Skin of body (tissue), 1 donor: ENCODE measurements at regions not wholly inside any gene's neighbourhood (a gene's known extent, or its start where the extent isn't known, plus 50 kb on each side); places are given as distances from the start of the nearest gene placed in this dataset.

Experiments used
- DNase-seq: peaks from one replicate; lab custom pipeline; 2025; lab: John Stamatoyannopoulos, UW

DNA sequence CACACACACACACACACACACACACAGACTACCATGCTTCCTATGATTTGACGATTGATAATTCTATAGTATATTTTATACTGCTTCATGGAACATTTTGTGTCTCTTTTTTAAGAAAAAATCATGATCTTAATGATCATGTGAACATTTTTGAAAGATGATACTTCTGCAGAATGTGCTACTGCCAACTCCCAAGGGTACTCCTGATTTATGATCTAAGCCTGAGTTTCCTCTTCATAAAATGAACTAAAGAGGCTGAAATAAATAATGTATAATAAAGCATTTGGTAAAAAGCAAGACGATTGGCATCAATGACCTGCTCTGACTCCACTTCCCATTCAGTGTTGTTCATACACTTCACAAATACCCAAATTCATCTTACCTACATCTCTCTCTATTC lies 333.8 kb upstream of the RBMS3 start:
- DNase-seq = no peak

GRCh38 chr3:28947751-28948150 lies 333.1 kb upstream of the RBMS3 start:
- peak; percentile 10 for DNase-seq

DNA sequence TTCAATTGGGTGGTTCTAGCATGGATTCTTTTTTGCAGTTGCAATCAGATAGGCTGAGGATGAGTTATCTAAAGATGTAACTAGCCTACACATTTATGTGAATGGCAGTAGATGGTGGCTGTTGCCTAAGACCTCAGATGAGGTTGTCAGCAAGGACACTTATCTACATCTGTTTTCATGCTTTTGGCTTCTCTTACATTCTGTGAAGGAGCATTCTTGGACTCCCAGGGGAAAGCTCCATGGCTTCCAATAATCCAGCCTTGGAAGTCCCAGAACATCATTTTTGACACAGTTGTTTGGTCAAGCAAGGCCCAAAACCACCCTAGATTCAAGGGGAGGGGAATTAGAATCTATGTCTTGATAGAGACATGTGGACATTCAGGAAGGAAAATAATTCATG lies 332.2 kb upstream of the RBMS3 start:
- DNase-seq = no peak

- no peak for DNase-seq
Measured at GRCh38 chr3:28949580-28949979, 331.3 kb upstream of the RBMS3 start.

DNA sequence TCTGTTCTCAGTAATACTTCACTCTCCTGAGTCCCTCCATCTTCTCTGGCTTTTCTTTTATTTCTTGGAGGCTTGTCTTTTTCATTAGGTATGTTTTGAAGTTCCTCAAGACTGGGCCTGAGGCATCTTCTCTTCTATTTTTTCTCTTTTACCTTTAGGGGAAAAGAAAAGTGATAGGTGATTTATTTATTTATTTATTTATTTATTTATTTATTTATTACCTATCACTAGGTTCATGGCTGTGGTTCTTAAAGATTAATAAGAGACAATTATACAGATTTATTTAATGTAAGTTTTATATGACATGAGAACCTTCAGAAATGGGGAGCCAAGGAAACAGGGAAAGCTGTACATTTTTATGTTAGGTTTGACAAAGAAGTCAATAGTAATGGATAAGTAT lies 330.3 kb upstream of the RBMS3 start:
- DNase-seq = no peak

GRCh38 chr3:28951772-28952556 lies 328.9 kb upstream of the RBMS3 start:
- DNase-seq = no peak

DNA sequence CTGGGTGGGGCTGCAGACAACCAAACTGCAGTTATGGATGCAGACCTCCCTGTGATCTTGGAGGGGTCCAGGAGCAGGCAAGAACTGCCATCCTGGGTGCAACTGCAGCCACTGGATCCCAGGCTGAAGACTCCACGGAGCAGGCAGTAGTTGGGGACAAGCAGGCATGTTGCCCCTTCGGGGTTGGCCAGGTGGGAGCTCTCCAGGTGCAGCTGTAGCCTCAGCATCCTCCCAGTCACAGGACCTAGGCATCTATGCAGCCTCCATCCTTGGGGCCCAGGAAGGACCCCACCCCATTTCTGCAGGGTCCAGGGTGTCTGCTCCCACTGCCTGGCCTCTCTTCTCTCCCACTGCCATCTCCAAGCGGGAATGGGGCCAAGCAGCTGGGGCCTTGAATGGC lies 322.2 kb upstream of the RBMS3 start:
- DNase-seq = no peak

- DNase-seq = no peak
Measured at GRCh38 chr3:28971156-28971555, 309.7 kb upstream of the RBMS3 start.

DNA sequence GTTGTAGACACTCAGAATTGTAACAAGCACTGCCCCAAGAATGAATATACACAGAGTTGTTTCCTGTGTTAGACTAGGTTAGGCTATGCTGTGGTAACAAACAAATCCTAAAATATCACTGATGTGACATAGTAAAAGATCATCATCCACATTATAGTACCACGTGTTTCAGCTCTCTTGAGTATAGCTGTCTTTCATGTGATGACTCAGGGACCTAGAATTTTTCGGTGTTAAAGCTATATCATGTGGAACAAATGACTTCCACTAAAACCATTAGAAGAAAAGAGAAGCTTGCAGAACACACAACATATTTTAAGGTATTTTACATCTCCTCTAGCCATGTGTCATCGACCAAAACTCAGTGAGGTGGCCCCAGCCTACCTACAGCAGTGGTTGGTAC lies 307.9 kb upstream of the RBMS3 start:
- no peak for DNase-seq

- no peak for DNase-seq
Measured at GRCh38 chr3:28973609-28974008, 307.3 kb upstream of the RBMS3 start.

- no peak for DNase-seq
Measured at GRCh38 chr3:28978092-28978491, 302.8 kb upstream of the RBMS3 start.

DNA sequence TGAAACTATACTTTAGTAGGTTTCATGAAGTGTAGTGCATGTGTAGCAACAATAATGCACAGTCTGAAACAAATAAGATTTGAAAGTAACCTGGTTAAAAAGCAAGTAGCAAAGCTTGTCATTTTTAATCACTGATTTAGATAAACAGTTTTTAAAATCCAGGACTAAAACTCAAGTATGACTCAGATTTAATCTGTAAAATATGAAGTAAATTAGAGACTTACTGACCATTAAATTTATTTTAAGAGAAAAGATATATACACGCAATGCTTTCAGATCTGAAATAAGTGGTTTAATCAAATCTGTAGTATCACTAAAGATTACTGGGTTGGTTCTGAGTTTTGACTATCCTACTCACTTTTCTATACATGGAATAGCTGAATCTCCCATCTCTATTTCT lies 300.7 kb upstream of the RBMS3 start:
- DNase-seq = no peak

DNA sequence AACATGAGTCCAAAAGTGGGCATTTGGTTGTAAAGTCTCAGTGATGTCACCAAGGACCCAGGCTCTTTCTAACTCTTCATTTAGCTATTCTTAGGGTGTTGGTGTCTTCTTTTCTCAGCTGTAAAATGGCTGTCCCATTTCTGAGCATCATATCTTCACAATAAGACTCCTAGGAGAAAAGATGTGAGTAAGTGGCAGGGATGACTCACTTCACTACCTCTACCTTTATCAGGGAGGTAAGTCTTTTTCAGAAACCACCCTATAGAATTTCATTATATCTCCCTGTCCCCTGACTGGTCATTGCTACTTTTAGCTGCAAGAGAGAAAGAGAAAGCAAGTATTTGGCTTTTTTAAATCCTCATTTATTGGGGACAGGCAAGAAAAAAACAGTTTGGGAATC lies 300.2 kb upstream of the RBMS3 start:
- no peak for DNase-seq

GRCh38 chr3:28982906-28983305 lies 298.0 kb upstream of the RBMS3 start:
- DNase-seq = no peak

DNA sequence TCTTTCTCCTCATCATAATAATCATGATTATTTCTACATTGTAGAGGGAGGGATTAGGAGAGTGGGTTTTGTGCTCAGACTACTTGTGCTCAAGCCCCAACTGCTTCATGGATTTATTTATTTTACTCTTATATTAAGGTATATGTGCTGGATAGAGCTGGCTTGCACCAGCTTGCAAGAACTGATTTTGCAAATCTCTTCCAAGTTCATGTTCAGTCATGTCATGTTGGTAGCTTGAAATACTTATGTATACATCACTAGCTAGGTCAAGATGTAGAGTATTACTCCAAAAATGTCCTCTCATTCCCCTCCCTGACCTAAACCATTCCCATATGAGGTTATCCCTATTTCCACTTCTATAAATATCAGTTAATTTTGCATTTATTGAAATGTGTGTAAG lies 293.9 kb upstream of the RBMS3 start:
- DNase-seq = no peak

GRCh38 chr3:28989646-28990089 lies 291.2 kb upstream of the RBMS3 start:
- DNase-seq = no peak

DNA sequence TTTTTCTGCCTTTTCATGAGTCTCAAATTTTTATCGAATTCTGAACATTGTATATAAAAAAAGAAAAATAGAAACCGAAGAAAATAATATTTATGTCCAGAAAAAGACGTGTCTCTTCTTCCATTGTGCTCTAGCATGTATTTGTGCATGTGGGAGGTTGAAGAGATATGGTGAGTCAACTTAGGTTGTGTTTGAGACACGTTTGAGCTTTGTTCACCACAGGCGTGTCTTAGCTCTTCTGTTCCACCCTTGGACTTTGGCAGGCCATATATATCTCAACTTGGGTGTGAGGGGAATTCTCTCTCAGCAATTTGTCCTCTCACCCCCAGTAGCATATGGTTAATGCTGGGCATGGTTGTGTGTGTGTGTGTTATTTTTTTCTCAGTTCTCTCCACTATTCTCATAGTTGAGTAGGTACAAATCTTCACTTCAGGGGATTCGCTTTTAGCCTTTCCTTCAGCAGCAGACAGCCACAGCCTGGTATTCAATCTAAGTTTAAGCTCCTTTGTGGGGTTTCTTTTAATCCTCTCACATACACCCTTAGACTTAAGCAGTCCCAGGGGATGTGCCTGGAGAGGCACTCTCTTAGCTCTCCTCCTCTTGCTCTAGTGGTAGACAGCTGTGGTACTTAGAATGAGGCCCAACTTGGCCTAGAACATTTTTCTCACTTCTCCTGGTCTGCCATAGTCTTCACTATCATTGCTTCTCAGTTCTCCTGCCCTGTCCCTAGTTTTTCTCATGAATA lies 286.5 kb upstream of the RBMS3 start:
- DNase-seq = no peak

- no peak for DNase-seq
Measured at GRCh38 chr3:29004885-29005599, 275.8 kb upstream of the RBMS3 start.

DNA sequence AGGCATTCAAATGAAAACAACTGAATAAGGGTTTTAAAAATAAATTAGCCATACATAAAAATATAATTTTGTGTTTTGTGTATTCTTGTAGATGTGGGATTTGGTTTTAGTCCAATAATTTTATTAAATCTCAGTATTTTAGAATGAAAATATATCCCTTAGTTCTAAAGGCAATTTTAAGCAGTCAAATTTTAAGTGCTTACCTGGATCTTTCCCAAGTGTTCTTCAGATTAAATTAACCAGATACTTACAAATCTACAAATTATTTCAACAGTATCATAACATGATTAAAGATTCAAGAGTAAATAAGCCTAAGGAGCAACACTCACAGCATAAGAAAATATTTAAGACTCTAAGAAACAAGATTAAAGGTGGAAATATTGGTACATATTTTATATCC lies 275.0 kb upstream of the RBMS3 start:
- DNase-seq = no peak

DNA sequence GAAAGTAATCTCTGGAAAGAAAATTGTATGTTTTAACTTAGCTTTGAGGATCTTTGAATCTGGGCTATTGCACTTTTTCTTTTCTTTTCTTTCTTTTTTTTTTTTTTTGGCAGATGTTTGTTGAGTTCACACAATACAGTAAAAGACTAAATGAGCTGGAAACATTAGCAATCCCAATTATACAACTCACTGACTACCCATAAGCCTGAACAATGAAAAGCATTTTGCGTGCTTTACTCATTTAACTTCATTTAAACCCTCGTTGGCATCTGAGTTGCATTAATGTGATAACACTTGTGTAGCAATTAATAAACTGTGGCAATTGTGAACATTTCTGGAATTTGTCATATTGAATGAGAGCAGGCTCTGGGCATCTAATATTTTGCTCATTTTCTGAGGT lies 269.4 kb upstream of the RBMS3 start:
- no peak for DNase-seq

- DNase-seq = no peak
Measured at GRCh38 chr3:29011966-29012365, 268.9 kb upstream of the RBMS3 start.

- no peak for DNase-seq
Measured at GRCh38 chr3:29022976-29023375, 257.9 kb upstream of the RBMS3 start.
